ENCODE measurements at regions not wholly inside any gene's neighbourhood (a gene's known extent, or its start where the extent isn't known, plus 50 kb on each side); places are given as distances from the start of the nearest gene placed in this dataset.

DNA sequence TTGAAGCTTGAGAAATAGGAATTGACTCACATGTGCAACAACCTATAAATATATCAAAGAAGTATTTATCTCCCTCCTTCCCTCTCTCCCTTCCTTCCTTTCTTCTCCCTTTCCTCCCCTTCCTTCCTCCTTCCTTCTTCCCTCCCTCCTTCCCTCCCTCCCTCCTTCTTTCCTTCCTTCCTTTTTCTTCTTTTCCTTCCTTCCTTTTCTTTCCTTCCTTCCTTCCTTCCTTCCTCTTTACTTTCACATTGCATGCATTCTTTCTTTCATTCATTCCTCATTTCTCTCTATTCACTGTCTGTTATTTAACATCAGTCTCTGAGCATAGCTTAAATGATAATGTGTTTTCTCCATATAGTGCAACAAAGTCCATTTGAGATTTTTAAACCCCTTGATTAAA, 214.2 kb downstream of the CHRM3 start:
- TF ChIP-seq MAX (CRISPR knock-in tag; IDR thresholded peaks at IDR 0.05): no peak
- TF ChIP-seq TEAD4 (CRISPR knock-in tag; IDR thresholded peaks at IDR 0.05): no peak

All from WTC11 (cell line).